Thoracic aorta (tissue), 2 donors: ENCODE measurements at regions not wholly inside any gene's neighbourhood (a gene's known extent, or its start where the extent isn't known, plus 50 kb on each side); places are given as distances from the start of the nearest gene placed in this dataset.

Source experiments
- ATAC-seq: fragments of 150-250 bp; one replicate; pipeline ENCODE4 v1.8.0; 2017; ENCODE audit warnings: low read depth; ENCODE audit not compliant: insufficient number of reproducible peaks, low FRiP score
- DNase-seq: peaks from one replicate; pipeline ENCODE4 v3.0.0-alpha.2; 2020; ENCODE audit warnings: low spot score
- H3K27ac ChIP-seq, 2 donors: fragments of 200-600 bp; sonication (generic); 1 replicate in 1 of 2; 2 replicates in 1 of 2; pipeline ENCODE4 v1.5.1; 2016; ENCODE audit warnings: mild to moderate bottlenecking in 2 of 2, moderate library complexity in 2 of 2
- H3K27me3 ChIP-seq: fragments of 200-600 bp; sonication (generic); replicated peaks from 2 replicates; pipeline ENCODE4 v1.6.0; 2016; ENCODE audit warnings: mild to moderate bottlenecking; ENCODE audit not compliant: insufficient read depth
- H3K36me3 ChIP-seq: fragments of 200-600 bp; sonication (generic); one replicate; pipeline ENCODE4 v1.5.1; 2016
- H3K4me1 ChIP-seq, 2 donors: fragments of 200-600 bp; sonication (generic); 1 replicate in 1 of 2; 2 replicates in 1 of 2; pipeline versions ENCODE4 v1.5.1 to v1.6.0; 2016; ENCODE audit warnings: low read depth in 2 of 2, mild to moderate bottlenecking in 1 of 2; ENCODE audit not compliant: control insufficient read depth in 1 of 2
- H3K4me3 ChIP-seq: fragments of 200-600 bp; sonication (generic); 2 replicates; pipeline ENCODE4 v1.5.1; 2016; ENCODE audit warnings: mild to moderate bottlenecking
- H3K9me3 ChIP-seq: fragments of 200-600 bp; sonication (generic); 2 replicates; pipeline ENCODE4 v1.5.1; 2016
- CTCF ChIP-seq: fragments of 200-600 bp; sonication (generic); IDR thresholded peaks from one replicate; pipeline ENCODE4 v1.5.1; 2019; ENCODE audit warnings: antibody characterized with exemption

- no peak for DNase-seq
- no peaks in the 10 kb centered on the region for H3K27me3 ChIP-seq
- H3K27ac ChIP-seq = no peak overlapping the region
- TF ChIP-seq CTCF = no peak
- ATAC-seq = no peak
- H3K4me1 ChIP-seq = peaks cover 0 to 12% of the 10 kb centered on the region in 2 donors
- H3K9me3 ChIP-seq = no peaks in the 10 kb centered on the region
- no peaks in the 10 kb centered on the region for H3K36me3 ChIP-seq
- H3K4me3 ChIP-seq = no peak overlapping the region
Measured at GRCh38 chr1:115215110-115215509, 122.9 kb downstream of the NGF start.

GRCh38 chr1:115214098-115214497, 124.0 kb downstream of the NGF start:
- ATAC-seq (no peak), DNase-seq (no peak)
- no peaks in the 10 kb centered on the region for H3K9me3 ChIP-seq
- H3K4me3 ChIP-seq = no peak overlapping the region
- H3K27ac ChIP-seq = no peak overlapping the region
- no peaks in the 10 kb centered on the region for H3K36me3 ChIP-seq
- TF ChIP-seq CTCF = no peak
- H3K27me3 ChIP-seq = no peaks in the 10 kb centered on the region
- H3K4me1 ChIP-seq = peaks cover 0 to 12% of the 10 kb centered on the region in 2 donors

- Histone ChIP-seq H3K4me1 (peaks cover 0 to 12% of the 10 kb centered on the region in 2 donors), H3K27ac (no peak overlapping the region), H3K9me3 (no peaks in the 10 kb centered on the region), H3K27me3 (no peaks in the 10 kb centered on the region), H3K4me3 (no peak overlapping the region), H3K36me3 (no peaks in the 10 kb centered on the region)
- DNase-seq (no peak), ATAC-seq (no peak)
- no peak for TF ChIP-seq CTCF
Measured at GRCh38 chr1:115213130-115213529, 123.8 kb upstream of the TSPAN2 start.

GRCh38 chr1:115211071-115211745, 121.9 kb upstream of the TSPAN2 start:
- Histone ChIP-seq H3K4me1 (peaks cover 0 to 12% of the 10 kb centered on the region in 2 donors), H3K9me3 (no peaks in the 10 kb centered on the region), H3K27me3 (no peaks in the 10 kb centered on the region), H3K36me3 (no peaks in the 10 kb centered on the region), H3K27ac (no peak overlapping the region), H3K4me3 (no peak overlapping the region)
- DNase-seq (no peak), ATAC-seq (no peak)
- no peak for TF ChIP-seq CTCF

- no peaks in the 10 kb centered on the region for H3K27me3 ChIP-seq
- peaks cover 0 to 12% of the 10 kb centered on the region in 2 donors for H3K4me1 ChIP-seq
- no peak overlapping the region for H3K4me3 ChIP-seq
- H3K36me3 ChIP-seq = no peaks in the 10 kb centered on the region
- no peak overlapping the region for H3K27ac ChIP-seq
- H3K9me3 ChIP-seq = no peaks in the 10 kb centered on the region
- TF ChIP-seq CTCF = no peak
- ATAC-seq (no peak), DNase-seq (no peak)
Measured at GRCh38 chr1:115210302-115210711, 121.0 kb upstream of the TSPAN2 start.
